Muscle layer of duodenum (tissue), 2 donors: ENCODE measurements at regions not wholly inside any gene's neighbourhood (a gene's known extent, or its start where the extent isn't known, plus 50 kb on each side); places are given as distances from the start of the nearest gene placed in this dataset.
"Not testable (repeated sequence)": the region's sequence is repeated elsewhere in the genome, so short reads cannot be mapped to it uniquely, and the experiment has no call there.

Source experiments
- H3K27ac ChIP-seq: one replicate; pipeline ENCODE4 v1.7.0; 2013; ENCODE audit warnings: mild to moderate bottlenecking, low read length
- H3K27me3 ChIP-seq: one replicate; pipeline ENCODE4 v1.7.0; 2013; ENCODE audit warnings: low read depth, mild to moderate bottlenecking, control low read depth, low read length
- H3K36me3 ChIP-seq, 2 donors: one replicate each; pipeline ENCODE4 v1.7.0; 2013; ENCODE audit warnings: low read length in 2 of 2, control low read depth in 1 of 2, mild to moderate bottlenecking in 1 of 2; ENCODE audit not compliant: insufficient read depth in 2 of 2, control insufficient read depth in 1 of 2
- H3K4me1 ChIP-seq, 2 donors: one replicate each; pipeline ENCODE4 v1.7.0; 2013; ENCODE audit warnings: low read length in 2 of 2, mild to moderate bottlenecking in 2 of 2, control low read depth in 1 of 2, moderate library complexity in 1 of 2; ENCODE audit not compliant: insufficient read depth in 2 of 2, control insufficient read depth in 1 of 2
- H3K4me3 ChIP-seq, 2 donors: one replicate each; pipeline ENCODE4 v1.7.0; 2013; ENCODE audit warnings: low read length in 2 of 2, low read depth in 1 of 2, mild to moderate bottlenecking in 1 of 2
- H3K9me3 ChIP-seq, 2 donors: one replicate each; pipeline ENCODE4 v1.7.0; 2013; ENCODE audit warnings: low read length in 2 of 2, control low read depth in 1 of 2, mild to moderate bottlenecking in 1 of 2; ENCODE audit not compliant: control insufficient read depth in 1 of 2
- donor health status: healthy.

DNA sequence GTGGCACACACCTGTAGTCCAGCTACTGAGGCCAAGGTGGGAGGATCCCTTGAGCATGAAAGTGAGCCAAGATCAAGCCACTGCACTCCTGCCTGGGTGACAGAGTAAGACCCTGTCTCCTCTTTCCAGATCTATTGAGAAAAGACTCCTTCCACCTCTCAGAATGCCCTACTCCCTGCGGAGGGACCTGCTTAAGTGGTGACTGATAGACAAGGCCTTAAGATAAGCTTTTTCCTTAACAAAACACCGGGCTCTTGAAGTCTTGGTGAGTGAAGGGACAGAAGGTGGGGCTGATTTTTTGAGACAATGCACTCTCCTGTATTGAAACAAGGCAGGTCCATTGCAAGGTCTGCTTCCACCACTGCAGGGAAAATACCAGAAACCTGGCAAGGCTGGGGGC is 338.4 kb upstream of the FRG2C start:
- H3K27me3 ChIP-seq, result no peaks in the 10 kb centered on the region
- no peaks in the 10 kb centered on the region for H3K9me3 ChIP-seq
- no peak overlapping the region for H3K27ac ChIP-seq
- H3K4me3 ChIP-seq, result no peak overlapping the region
- no peaks in the 10 kb centered on the region for H3K36me3 ChIP-seq
- H3K4me1 ChIP-seq, result peaks cover 0 to 3% of the 10 kb centered on the region in 2 donors

DNA sequence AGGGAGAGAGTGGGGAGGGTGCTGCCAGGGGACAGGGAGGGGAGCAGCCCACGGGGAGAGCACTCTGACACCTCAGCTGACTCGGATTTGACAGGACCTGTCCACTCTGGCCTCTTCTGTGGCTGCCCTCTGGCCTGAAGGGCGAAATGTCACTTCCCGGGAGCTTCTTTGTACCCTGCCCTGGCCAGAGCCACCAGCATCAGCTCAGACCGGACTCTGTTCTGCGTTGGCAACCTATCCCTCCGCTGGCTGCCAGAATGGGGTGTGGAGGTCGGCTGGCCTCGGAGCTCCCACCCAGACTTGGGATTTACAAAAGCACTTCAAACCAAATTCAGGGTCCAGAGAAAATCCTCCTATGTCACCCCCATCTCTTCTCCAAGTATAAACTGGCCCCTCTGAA is 336.7 kb upstream of the FRG2C start:
- Histone ChIP-seq H3K36me3 (no peaks in the 10 kb centered on the region), H3K4me3 (no peak overlapping the region), H3K27ac (no peak overlapping the region), H3K27me3 (no peaks in the 10 kb centered on the region), H3K4me1 (peaks cover 0 to 13% of the 10 kb centered on the region in 2 donors), H3K9me3 (no peaks in the 10 kb centered on the region)

DNA sequence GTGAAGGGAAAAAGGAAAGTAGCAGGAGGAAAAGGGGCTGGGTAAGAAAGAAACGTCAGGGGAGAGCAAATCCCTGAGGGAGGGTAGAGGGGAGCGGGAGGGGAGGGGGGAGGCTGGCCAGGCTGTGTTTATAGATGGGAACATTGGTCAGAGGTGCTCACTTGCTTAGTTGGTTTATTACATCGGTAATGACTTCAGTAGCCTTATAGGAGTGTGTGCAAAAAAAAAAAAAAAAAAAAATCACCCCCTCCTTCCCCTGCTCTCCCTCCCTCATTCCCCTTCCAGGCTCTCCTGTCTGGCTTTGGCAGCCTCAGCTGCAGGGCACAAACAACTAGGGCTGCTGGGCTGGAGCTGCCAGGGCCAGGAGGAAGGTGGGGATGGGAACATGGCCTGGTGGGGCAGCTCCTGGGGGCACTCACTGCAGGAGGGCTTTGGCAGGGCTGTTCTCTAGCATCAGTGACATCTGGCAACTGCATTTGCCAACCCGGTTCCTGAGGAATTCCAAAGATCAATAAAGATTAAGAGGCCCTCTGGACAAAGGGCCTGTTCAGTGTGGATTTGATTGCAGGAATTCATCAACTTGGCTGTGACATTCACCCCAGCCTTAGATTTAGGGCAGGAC is 334.5 kb upstream of the FRG2C start:
- Histone ChIP-seq H3K27me3 (no peaks in the 10 kb centered on the region), H3K4me1 (peaks cover 0 to 21% of the 10 kb centered on the region in 2 donors)

DNA sequence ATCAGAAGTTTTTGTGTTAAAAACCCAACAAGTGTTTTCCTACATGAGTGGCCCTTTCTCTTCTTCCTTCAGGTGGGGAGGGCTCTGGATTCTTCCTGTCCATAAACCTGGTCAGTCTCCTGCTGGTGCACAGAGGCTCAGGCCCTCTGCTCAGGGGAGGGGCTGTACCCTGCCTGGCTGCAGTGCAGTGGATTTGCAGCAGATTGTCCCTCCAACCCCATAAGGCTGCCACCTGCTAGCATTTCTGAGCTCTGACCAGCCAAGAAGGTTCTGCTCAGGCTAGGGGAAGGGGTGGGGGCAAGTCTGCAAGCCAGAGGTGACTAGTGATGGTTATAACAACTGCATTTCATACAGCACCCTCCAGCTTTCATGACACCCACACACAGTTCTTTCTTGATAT is 333.7 kb upstream of the FRG2C start:
- not testable (repeated sequence) for H3K9me3 ChIP-seq, H3K4me3 ChIP-seq, H3K27ac ChIP-seq, H3K27me3 ChIP-seq, H3K36me3 ChIP-seq
- peaks cover 0 to 21% of the 10 kb centered on the region in 2 donors for H3K4me1 ChIP-seq

More for the DNA sequence above, 334.5 kb upstream of the FRG2C start:
- no peaks in the 10 kb centered on the region for H3K36me3 ChIP-seq
- H3K9me3 ChIP-seq, result no peaks in the 10 kb centered on the region
- no peak overlapping the region for H3K27ac ChIP-seq
- H3K4me3 ChIP-seq, result no peak overlapping the region

DNA sequence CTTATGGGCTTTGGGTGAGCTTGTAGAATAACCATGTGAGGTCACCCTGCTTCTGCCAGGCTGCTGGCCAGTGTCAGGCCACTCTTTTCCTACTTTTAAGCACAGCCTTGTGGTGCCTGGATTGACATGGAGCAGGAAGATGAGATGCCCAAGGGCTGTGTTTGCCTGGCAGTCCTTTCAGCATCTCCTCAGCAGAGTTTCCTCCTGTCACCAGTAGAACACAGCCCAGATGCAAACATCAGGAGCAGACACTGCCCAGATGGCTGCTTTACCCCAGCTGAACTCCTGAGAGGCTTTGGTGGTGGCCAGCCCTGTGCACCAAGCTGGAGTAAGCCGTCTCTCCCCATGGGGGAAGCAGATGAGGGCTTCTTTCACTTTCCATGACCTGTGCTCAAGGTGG is 332.0 kb upstream of the FRG2C start:
- H3K36me3 ChIP-seq, H3K27ac ChIP-seq, H3K4me3 ChIP-seq, H3K9me3 ChIP-seq, H3K27me3 ChIP-seq: not testable (repeated sequence)
- peaks cover 0 to 21% of the 10 kb centered on the region in 2 donors for H3K4me1 ChIP-seq

DNA sequence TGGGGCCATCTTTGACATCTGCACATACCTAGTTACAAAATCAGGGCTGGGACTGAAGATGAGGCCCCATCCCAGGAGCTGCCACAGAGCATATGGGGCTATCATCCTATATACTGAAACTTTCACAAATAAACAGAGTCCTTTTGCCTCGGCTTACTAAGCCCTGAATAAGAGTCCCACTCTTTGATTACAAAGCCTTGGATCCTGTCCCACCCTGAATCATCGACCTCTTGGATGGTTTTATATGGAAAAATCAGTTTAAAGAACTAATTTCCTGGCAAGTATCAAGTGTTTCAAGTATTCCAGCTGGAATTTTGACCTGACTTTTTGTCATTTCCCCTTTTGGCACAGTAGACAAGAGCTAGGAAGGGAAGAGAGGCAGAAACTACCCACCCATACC is 331.3 kb upstream of the FRG2C start:
- Histone ChIP-seq H3K36me3 (no peaks in the 10 kb centered on the region), H3K4me3 (no peak overlapping the region), H3K27me3 (no peaks in the 10 kb centered on the region), H3K27ac (no peak overlapping the region), H3K4me1 (peaks cover 0 to 21% of the 10 kb centered on the region in 2 donors), H3K9me3 (peaks cover 0 to 2% of the 10 kb centered on the region in 2 donors)

DNA sequence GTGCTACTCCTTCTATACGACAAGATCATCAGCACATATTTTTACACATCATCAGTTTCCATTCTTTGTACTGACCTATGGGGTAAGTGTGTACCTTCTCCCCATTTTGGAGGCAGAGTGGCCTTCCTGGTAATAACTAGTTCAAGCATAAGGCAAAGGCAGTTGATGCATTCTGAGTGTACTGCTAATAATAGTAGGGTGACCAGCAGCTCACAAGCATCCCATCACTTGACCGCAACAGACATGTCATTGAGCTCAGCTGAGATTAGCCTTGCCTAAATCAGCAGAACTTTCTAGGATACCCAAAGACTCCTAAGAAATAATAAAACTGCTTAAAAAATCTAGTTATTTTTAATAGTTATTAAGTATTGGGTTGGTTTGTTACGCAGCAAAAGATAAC is 329.8 kb upstream of the FRG2C start:
- Histone ChIP-seq H3K4me3 (no peak overlapping the region), H3K27me3 (no peaks in the 10 kb centered on the region), H3K9me3 (peaks cover 0 to 2% of the 10 kb centered on the region in 2 donors), H3K27ac (no peak overlapping the region), H3K4me1 (peaks cover 0 to 18% of the 10 kb centered on the region in 2 donors), H3K36me3 (no peaks in the 10 kb centered on the region)

DNA sequence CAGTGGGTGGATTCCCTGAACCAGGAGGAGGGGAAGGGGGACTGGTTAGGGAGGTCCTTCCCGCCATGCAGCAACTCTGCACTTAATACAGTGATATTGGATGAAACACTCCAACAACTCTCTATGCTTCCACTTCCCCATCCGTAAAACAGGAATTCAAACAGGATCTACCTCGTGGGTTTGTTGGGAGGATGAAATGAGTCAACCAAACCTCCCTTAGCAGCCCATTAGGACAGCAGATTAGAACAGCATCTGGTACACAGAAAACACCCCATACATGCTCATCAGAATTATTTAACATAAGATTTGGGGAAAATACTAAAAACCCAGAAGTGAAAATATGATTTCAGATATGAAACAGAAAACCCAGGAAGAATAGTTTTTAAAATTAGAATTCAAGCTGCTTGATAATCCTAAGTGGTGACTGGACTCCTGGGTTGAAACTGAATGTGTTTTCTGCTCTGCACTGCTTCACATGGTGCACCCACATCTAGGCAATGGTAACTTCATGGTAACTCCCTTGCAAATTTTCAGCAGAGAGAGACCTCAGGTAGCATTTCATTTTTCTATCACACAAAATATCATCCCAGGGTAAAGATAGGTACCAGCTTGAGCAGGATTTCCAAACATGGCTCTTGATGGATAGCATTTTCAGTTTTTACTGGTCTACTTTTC is 326.8 kb upstream of the FRG2C start:
- Histone ChIP-seq H3K9me3 (peaks cover 0 to 2% of the 10 kb centered on the region in 2 donors), H3K27ac (no peak overlapping the region), H3K4me3 (no peak overlapping the region), H3K4me1 (peaks cover 0 to 18% of the 10 kb centered on the region in 2 donors), H3K36me3 (no peaks in the 10 kb centered on the region), H3K27me3 (no peaks in the 10 kb centered on the region)

DNA sequence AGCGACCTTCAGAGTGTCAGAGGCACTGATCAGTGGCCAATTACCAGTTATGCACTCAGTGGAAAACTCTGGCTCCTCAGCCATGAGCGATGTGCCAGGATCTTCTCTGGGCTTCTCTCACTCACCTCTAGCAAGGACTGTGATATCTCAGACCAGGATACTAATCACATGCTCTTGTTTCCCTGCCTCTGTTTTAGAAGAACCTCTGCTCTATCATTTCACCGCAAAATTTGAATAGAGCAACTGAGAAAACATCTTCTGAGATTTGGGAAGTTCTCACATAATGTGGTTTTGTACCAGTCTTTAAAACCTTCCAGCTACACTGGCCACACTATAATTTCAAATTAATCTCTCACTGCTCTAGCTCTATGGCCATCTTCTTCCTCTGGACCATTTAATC is 325.8 kb upstream of the FRG2C start:
- Histone ChIP-seq H3K9me3 (peaks cover 0 to 2% of the 10 kb centered on the region in 2 donors), H3K4me1 (peaks cover 0 to 9% of the 10 kb centered on the region in 2 donors), H3K36me3 (no peaks in the 10 kb centered on the region), H3K27me3 (no peaks in the 10 kb centered on the region), H3K27ac (no peak overlapping the region), H3K4me3 (no peak overlapping the region)

DNA sequence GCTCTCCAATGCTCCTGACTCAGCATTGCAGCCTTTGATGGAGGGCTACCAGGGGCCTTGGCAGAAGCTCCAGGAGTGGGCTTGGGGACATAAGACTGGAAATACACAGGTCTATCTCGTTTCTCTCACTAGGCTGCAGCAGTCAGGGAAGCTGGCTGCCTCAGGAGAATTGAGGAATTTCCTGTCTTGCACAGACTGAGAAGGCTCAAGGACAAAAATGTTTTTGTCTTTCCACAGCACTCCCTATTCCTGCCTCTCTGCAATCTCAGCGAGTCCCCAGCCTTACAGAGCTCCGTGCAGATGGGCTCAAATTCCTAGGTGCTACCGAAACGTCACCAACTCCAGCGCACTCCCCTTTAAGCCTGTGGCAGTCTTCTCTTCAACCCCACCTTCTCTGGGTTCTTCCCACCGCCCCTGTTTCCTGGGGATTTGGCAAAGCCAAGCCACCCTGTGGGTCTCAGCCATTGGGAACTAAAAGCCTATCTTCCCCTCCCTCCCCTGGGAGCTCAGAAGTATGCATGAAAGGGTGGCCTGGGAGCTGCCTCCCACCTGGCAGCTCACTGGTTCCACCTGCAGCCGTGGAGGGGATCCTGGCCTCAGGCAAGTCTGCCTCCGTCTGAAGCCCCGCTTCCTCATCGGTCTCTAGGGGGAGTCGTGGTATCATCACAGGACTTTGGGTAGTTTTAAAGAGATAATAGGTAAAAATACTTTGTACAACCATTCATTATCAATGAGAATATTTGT is 322.6 kb upstream of the FRG2C start:
- H3K36me3 ChIP-seq, result no peaks in the 10 kb centered on the region
- H3K9me3 ChIP-seq, result no peaks in the 10 kb centered on the region
- H3K27me3 ChIP-seq, result no peaks in the 10 kb centered on the region
- peaks cover 0 to 9% of the 10 kb centered on the region in 2 donors for H3K4me1 ChIP-seq
- H3K4me3 ChIP-seq, result no peak overlapping the region
- H3K27ac ChIP-seq, result no peak overlapping the region

DNA sequence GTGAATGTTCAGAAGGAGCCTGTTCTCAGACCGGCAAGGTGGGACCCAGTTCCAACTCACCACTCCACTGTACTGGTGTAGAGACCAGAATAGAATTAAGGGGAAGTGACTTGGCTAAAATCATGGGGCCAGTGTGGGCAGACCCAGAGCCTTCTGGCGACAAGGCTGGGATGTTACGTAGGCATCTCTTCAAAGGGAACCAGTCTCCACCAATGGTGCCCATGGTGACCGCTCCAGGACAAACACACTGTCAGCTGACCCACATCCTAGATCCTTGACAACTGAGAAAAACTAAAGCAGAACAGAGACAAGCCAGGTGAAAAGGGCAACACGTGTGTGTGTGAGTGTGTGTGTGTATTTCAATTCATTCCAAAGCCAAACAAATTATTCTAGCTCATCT is 321.7 kb upstream of the FRG2C start:
- no peak overlapping the region for H3K27ac ChIP-seq
- H3K27me3 ChIP-seq, result no peaks in the 10 kb centered on the region
- H3K4me3 ChIP-seq, result no peak overlapping the region
- H3K9me3 ChIP-seq, result no peaks in the 10 kb centered on the region
- H3K36me3 ChIP-seq, result no peaks in the 10 kb centered on the region
- H3K4me1 ChIP-seq, result peaks cover 0 to 9% of the 10 kb centered on the region in 2 donors
